ENCODE measurements at regions not wholly inside any gene's neighbourhood (a gene's known extent, or its start where the extent isn't known, plus 50 kb on each side); places are given as distances from the start of the nearest gene placed in this dataset.

GRCh38 chr12:19039515-19039914 lies 90.0 kb upstream of the PLEKHA5 start:
- DNase-seq (ENCODE audit: extremely low read depth, low read depth) = no peak

- no peak for DNase-seq (ENCODE audit: extremely low read depth, low read depth)
Observed at GRCh38 chr12:19042221-19042620, 87.3 kb upstream of the PLEKHA5 start.

- no peak for DNase-seq (ENCODE audit: extremely low read depth, low read depth)
Observed at GRCh38 chr12:19044430-19044829, 85.1 kb upstream of the PLEKHA5 start.

DNA sequence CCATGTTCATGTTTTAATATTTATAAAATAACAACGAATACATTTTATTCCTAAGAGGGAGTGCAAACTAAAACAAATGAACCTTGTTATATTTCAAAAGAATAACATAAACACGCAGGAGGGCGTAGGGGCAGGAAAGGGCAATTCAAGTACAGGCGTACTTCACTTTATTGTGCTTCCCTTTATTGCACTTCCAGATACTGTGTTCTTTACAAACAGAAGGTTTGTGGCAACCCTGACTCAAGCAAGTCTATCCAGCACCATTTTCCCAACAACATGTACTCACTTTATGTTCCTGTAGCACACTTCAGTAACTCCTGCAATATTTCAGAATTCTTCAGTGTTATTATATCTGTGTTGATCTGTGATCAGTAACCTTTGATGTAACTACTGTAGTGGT lies 84.6 kb upstream of the PLEKHA5 start:
- DNase-seq (ENCODE audit: extremely low read depth, low read depth) = no peak

DNA sequence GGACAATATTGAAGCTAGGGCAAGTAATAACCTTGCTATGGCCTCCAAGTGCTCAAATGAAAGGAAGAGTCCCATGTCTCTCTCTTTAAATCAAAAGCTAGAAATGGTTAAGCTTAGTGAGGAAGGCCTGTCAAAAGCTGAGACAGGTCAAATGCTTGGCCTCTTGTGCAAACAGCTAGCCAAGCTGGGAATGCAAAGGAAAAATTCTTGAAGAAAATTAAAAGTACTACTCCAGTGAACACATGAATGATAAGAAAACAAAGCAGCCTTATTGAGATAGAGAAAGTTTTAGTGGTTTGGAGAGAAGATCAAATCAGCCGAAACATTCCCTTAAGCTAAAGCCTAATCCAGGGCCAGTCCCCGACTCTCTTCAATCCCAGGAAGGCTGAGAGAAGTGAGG lies 84.1 kb upstream of the PLEKHA5 start:
- no peak for DNase-seq (ENCODE audit: extremely low read depth, low read depth)

GRCh38 chr12:19048943-19049342 lies 80.6 kb upstream of the PLEKHA5 start:
- no peak for DNase-seq (ENCODE audit: extremely low read depth, low read depth)

GRCh38 chr12:19052689-19053088 lies 76.8 kb upstream of the PLEKHA5 start:
- DNase-seq (ENCODE audit: extremely low read depth, low read depth) = no peak

GRCh38 chr12:19053218-19053617 lies 76.3 kb upstream of the PLEKHA5 start:
- no peak for DNase-seq (ENCODE audit: extremely low read depth, low read depth)

GRCh38 chr12:19054035-19054434 lies 75.5 kb upstream of the PLEKHA5 start:
- DNase-seq (ENCODE audit: extremely low read depth, low read depth) = no peak

GRCh38 chr12:19055589-19055988 lies 73.9 kb upstream of the PLEKHA5 start:
- DNase-seq (ENCODE audit: extremely low read depth, low read depth) = no peak

- DNase-seq (ENCODE audit: extremely low read depth, low read depth) = no peak
Observed at GRCh38 chr12:19058235-19059021, 71.1 kb upstream of the PLEKHA5 start.

DNA sequence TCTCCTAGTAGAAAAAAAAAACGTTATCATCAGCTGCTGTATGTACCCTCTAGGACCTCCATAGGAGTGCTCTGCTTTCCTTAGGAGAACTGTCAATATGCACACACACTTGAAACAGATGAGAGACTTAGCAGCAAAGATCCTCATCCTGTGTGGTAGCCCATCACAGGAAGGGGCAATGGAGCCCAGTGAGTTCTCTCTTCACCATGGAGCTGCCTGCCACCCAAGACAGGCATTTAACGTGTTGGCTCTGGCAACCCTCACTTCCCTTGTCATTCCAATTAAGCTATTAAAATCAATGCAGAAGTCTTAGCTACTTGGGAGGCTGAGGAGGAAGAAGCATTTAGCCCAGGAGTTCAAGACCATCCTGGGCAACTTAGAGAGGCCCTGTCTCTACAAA lies 64.8 kb upstream of the PLEKHA5 start:
- DNase-seq (ENCODE audit: extremely low read depth, low read depth) = no peak

- DNase-seq (ENCODE audit: extremely low read depth, low read depth) = no peak
Observed at GRCh38 chr12:19065223-19065622, 64.3 kb upstream of the PLEKHA5 start.

DNA sequence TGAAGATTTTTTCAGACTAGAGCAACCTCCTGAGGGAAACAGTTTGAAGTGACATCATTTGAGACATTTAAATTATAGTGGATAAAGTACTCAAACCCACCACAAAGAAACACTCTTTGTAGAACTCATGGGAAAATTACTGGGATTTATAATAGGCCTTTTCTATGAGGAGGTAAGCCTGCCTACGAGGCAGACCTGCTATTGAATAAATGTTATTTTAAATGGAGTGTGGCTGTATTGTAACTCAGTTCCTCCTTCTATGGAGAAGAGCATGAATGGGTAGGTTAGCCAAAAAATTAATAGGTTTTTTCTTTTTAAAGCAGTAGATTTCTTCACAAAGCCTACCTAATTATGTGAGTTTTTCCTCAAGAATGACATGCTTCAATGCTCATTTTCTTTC lies 63.7 kb upstream of the PLEKHA5 start:
- DNase-seq (ENCODE audit: extremely low read depth, low read depth) = no peak

DNA sequence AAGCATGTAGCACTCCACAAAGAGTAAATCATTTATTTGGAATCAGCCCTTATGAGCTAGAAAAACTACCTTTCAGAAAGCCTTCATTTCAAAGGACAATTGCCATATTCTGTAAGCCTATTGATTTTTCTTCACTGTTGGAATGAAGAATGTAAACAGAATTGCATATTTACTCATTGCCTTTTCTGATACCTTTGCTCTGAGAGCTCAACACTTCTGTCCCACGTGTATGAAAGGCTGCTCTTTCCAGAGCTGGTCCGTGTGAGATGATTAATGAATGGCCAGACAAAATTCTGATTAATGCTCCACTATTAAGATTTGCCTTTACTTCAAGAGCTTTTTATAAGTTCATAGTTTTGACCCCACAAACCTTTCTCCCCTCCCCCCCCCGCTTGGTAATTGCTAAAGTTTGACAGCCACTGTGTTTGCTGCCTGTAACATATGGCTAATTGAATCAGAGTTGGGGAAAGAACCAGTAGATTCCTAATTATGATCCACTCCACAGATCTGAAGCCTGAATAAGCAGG lies 63.0 kb upstream of the PLEKHA5 start:
- no peak for DNase-seq (ENCODE audit: extremely low read depth, low read depth)

DNA sequence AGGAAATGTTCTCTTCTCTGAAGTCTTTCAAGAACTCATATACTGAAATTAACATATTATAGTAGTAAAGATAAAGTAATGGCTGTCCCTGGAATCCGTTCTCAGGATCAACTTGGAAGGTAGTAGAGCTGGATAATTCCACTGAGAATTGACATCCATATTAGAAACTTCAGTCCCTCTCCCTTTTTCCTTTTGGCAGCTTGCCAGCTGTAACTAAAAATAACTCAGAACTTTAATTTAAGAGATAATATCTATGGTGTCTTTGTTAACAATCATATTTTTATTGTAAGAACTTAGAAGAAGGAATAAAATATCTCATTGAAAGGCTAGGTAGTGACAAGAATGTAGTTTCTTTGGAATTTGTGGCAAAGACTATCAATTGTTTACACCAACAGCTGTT lies 61.4 kb upstream of the PLEKHA5 start:
- no peak for DNase-seq (ENCODE audit: extremely low read depth, low read depth)

- DNase-seq (ENCODE audit: extremely low read depth, low read depth) = no peak
Observed at GRCh38 chr12:19070341-19070740, 59.2 kb upstream of the PLEKHA5 start.

- no peak for DNase-seq (ENCODE audit: extremely low read depth, low read depth)
Observed at GRCh38 chr12:19074700-19075099, 54.8 kb upstream of the PLEKHA5 start.

GRCh38 chr12:19075711-19076340 lies 53.7 kb upstream of the PLEKHA5 start:
- no peak for DNase-seq (ENCODE audit: extremely low read depth, low read depth)
